ENCODE measurements at regions not wholly inside any gene's neighbourhood (a gene's known extent, or its start where the extent isn't known, plus 50 kb on each side); places are given as distances from the start of the nearest gene placed in this dataset.
A peak's percentile ranks its signal among the peaks of the same experiment; 100 is the strongest.

DNA sequence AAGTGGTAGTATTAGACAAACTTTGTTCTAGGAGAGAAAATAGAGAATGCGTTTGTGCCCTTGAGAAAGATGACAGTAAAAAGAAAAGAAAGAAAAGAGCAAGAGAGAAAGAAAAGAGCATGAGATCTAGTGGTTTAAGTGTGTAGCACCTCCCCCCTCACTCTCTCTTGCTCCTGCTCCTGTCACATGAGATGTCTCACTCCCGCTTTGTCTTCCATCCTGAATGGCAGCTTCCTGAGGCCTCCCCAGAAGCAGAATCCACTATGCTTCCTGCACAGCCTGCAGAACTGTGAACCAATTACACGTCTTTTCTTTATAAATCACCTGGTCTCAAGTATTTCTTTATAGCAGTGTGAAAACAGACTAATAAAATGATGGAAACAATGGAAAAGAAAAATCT, 499.6 kb downstream of the ACTRT1 start:
- H4K20me1 ChIP-seq (replicated peaks in 1 of 2; ENCODE audit: control insufficient read depth in 1 of 2, insufficient read depth in 2 of 2, low read length in 2 of 2): no peaks in the 10 kb centered on the region
- TF ChIP-seq HDAC2 (IDR thresholded peaks at IDR 0.05; ENCODE audit: borderline replicate concordance in 1 of 2, low read depth in 2 of 2, low read length in 2 of 2): no peak
- DNase-seq (ENCODE audit: low read depth in 1 of 2, low spot score in 2 of 2) (no peak), FAIRE-seq (peak; percentile 81)
- H2BK20ac ChIP-seq (ENCODE audit: low read length): no peak overlapping the region
- no peaks in the 10 kb centered on the region for H3K27me3 ChIP-seq (replicated peaks in 1 of 4; ENCODE audit: control insufficient read depth in 3 of 4, extremely low read depth in 1 of 4, insufficient read depth in 3 of 4, low read length in 3 of 4)
- no peak overlapping the region for H2AK5ac ChIP-seq (ENCODE audit: low read depth, low read length)
- no peak overlapping the region for H3K23ac ChIP-seq (ENCODE audit: insufficient read length)
- no peak overlapping the region for H3K4ac ChIP-seq (replicated peaks; ENCODE audit: insufficient read length, low read depth, low read length)
- no peak overlapping the region for H2BK12ac ChIP-seq (ENCODE audit: low read depth, low read length)
- no peak overlapping the region for H3K56ac ChIP-seq (replicated peaks; ENCODE audit: insufficient read length, low read depth, low read length)
- H2BK120ac ChIP-seq (replicated peaks; ENCODE audit: low read depth, low read length): no peak overlapping the region
- no peak overlapping the region for H3K27ac ChIP-seq (ENCODE audit: low read depth, low read length)
- no peak overlapping the region for H2BK5ac ChIP-seq (ENCODE audit: low read depth, low read length)
- H4K8ac ChIP-seq (ENCODE audit: extremely low read depth, insufficient read depth, low read length): no peak overlapping the region
- no peak overlapping the region; a peak in 1 of 4 replicates for H3K4me2 ChIP-seq (ENCODE audit: insufficient read depth in 1 of 2, low read depth in 2 of 2, low read length in 2 of 2)
- no peaks in the 10 kb centered on the region for H3K79me1 ChIP-seq (ENCODE audit: low read depth, low read length)
- no peak overlapping the region for H3K4me3 ChIP-seq (ENCODE audit: extremely low read depth in 1 of 4, insufficient read depth in 2 of 4, low read depth in 3 of 4, low read length in 4 of 4)
- no peaks in the 10 kb centered on the region for H3K79me2 ChIP-seq (ENCODE audit: control insufficient read depth in 1 of 2, insufficient read depth in 2 of 2, low read length in 2 of 2)
- H3K4me1 ChIP-seq (replicated peaks in 1 of 4; ENCODE audit: control insufficient read depth in 3 of 4, insufficient read depth in 4 of 4, low read length in 3 of 4): peaks cover 0 to 2% (median 0%) of the 10 kb centered on the region in 4 experiments; a peak in 1 of 7 replicates
- no peaks in the 10 kb centered on the region for H3K23me2 ChIP-seq (ENCODE audit: low read depth, low read length)
- no peak overlapping the region for H3K14ac ChIP-seq (ENCODE audit: insufficient read length)
- H4K5ac ChIP-seq (ENCODE audit: insufficient read length, low read depth, low read length): no peak overlapping the region
- POLR2A ChIA-PET (ENCODE audit: partially characterized antibody): no interaction called here
- H2BK15ac ChIP-seq (ENCODE audit: low read length): no peak overlapping the region
- no peak overlapping the region for H4K91ac ChIP-seq (replicated peaks; ENCODE audit: insufficient read length, low read length)
- no peaks in the 10 kb centered on the region for H3K36me3 ChIP-seq (ENCODE audit: control insufficient read depth in 2 of 4, insufficient read depth in 4 of 4, low read length in 3 of 4)
- no peak overlapping the region for H2AFZ ChIP-seq (ENCODE audit: low read length)
- H3K9me3 ChIP-seq (ENCODE audit: insufficient read depth in 2 of 2, low read depth in 1 of 2, low read length in 1 of 2): no peaks in the 10 kb centered on the region; a peak in 1 of 4 replicates
- 33% methylated on average over 3 of the region's 3 CpGs; no CpG with 5 or more reads in 1 of the 2 experiments for WGBS, 2 experiments (ENCODE audit: extremely low coverage in 1 of 2, insufficient coverage in 1 of 2, insufficient read length in 1 of 2, insufficient replicate concordance in 2 of 2, low coverage in 1 of 2, low lambda C conversion rate in 2 of 2, missing lambda C conversion rate in 1 of 2)
- CTCF ChIA-PET (ENCODE audit: partially characterized antibody): no interaction called here
- no peak overlapping the region for H3K9ac ChIP-seq (replicated peaks in 1 of 4; ENCODE audit: extremely low read depth in 1 of 4, low read depth in 3 of 4, low read length in 3 of 4)
- H3K18ac ChIP-seq (ENCODE audit: extremely low read depth, low read length): no peak overlapping the region
